ENCODE measurements at regions not wholly inside any gene's neighbourhood (a gene's known extent, or its start where the extent isn't known, plus 50 kb on each side); places are given as distances from the start of the nearest gene placed in this dataset.

DNA sequence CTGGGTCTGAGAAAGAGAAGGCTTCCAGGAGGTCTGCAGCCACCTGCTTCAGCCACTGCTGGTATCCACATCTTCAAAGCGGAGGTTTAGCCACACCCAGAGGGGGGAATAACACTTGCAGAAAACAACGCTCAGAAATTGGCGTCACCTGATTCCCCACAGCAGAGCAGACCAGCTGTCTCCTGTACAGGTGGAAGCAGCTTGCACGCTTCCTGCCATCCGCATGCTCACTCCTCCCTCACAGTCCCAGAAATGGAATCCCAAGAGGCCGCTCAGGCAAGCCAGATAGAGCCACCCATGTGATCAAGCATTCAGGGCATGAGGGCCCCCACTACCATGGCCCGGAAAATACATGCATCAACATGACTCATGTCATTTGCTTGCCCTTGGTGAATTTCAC, 112.2 kb upstream of the DIO3 start:
- Histone ChIP-seq H3K9me3 (ENCODE audit: low read length) (no peaks in the 10 kb centered on the region), H4K20me1 (ENCODE audit: insufficient read depth, low read length) (no peaks in the 10 kb centered on the region), H3K4me1 (ENCODE audit: insufficient read depth, low read length) (no peaks in the 10 kb centered on the region), H3K27me3 (ENCODE audit: control insufficient read depth in 1 of 2, insufficient read depth in 2 of 2, low read length in 2 of 2) (peaks cover 1 to 14% of the 10 kb centered on the region in 2 experiments; a peak in 2 of 5 replicates), H3K27ac (ENCODE audit: extremely low read length, insufficient read depth, low read length) (no peak overlapping the region), H3K36me3 (replicated peaks in 1 of 2; ENCODE audit: control insufficient read depth in 1 of 2, insufficient read depth in 2 of 2, low read length in 2 of 2) (no peaks in the 10 kb centered on the region), H3K4me3 (replicated peaks in 1 of 3; ENCODE audit: insufficient read depth in 1 of 3, low read depth in 2 of 3, low read length in 3 of 3) (no peak overlapping the region), H3K9ac (ENCODE audit: insufficient read depth, low read depth, low read length) (no peak overlapping the region), H3K4me2 (ENCODE audit: low read depth, low read length) (no peak overlapping the region), H2AFZ (ENCODE audit: low read length) (no peak overlapping the region), H3K79me2 (ENCODE audit: insufficient read depth, low read length) (no peaks in the 10 kb centered on the region)
- intact Hi-C loops (cut with micrococcal nuclease; ENCODE audit: unreplicated experiment) (no loop called here), in situ Hi-C loops (cut with HindIII; ENCODE audit: extremely low pct_ligation_motif_present, low pct_unique_long_range_greater_than_20kb) (no loop called here)
- POLR2A ChIA-PET: no interaction called here
- TF ChIP-seq GPN1 (CRISPR knock-in tag; IDR thresholded peaks at IDR 0.05; ENCODE audit: borderline replicate concordance): no peak
- no peak for TF ChIP-seq ATF7-NPFF (CRISPR knock-in tag; IDR thresholded peaks at IDR 0.05; ENCODE audit: low read depth)
- no peak for TF ChIP-seq ZNF766 (CRISPR knock-in tag; IDR thresholded peaks at IDR 0.05; ENCODE audit: borderline replicate concordance)
- no peak for TF ChIP-seq ZNF256 (CRISPR knock-in tag; conservative IDR thresholded peaks at IDR 0.05)
- no peak for TF ChIP-seq U2AF1 (optimal IDR thresholded peaks at IDR 0.05; ENCODE audit: low read depth, low read length)
- CTCF ChIA-PET (ENCODE audit: low intra/inter-chr PET ratio, low total read pairs): no interaction called here
- WGBS (ENCODE audit: low lambda C conversion rate): 73% methylated on average over 3 of the region's 7 CpGs
- no peak for DNase-seq (ENCODE audit: low spot score)
- BruUV-seq (replicated peaks): no TSS peak
- no peak for FAIRE-seq
- ATAC-seq: no peak

DNA sequence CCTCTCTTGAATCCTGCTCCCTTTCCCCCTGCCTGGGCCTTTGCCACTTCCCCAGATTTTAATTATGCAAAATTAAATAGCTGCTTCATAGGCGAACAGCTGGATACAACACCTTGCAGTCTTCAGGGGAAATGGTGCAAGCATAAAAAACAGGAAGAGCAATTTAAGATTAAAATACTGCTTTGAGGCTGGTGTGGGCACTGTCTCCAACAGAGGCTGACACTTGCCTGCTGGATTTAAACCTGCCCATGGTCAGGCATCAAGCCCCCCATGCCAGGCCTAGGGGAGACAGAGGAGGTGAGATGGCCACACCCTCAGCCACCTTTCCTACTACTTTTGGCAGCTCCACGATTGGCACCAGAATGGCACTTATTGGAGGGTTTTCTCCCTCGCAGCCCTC, 110.1 kb upstream of the DIO3 start:
- no peaks in the 10 kb centered on the region for H4K20me1 ChIP-seq (ENCODE audit: insufficient read depth, low read length)
- peaks cover 0 to 19% of the 10 kb centered on the region in 2 experiments; a peak in 2 of 5 replicates for H3K27me3 ChIP-seq (ENCODE audit: control insufficient read depth in 1 of 2, insufficient read depth in 2 of 2, low read length in 2 of 2)
- H2AFZ ChIP-seq (ENCODE audit: low read length): no peak overlapping the region
- no peak overlapping the region for H3K27ac ChIP-seq (ENCODE audit: extremely low read length, insufficient read depth, low read length)
- DNase-seq (ENCODE audit: low spot score): no peak
- CTCF ChIA-PET (ENCODE audit: low intra/inter-chr PET ratio, low total read pairs): no interaction called here
- intact Hi-C loops (cut with micrococcal nuclease; ENCODE audit: unreplicated experiment) (no loop called here), in situ Hi-C loops (cut with HindIII; ENCODE audit: extremely low pct_ligation_motif_present, low pct_unique_long_range_greater_than_20kb) (no loop called here)
- no peak for ATAC-seq
- no peaks in the 10 kb centered on the region for H3K36me3 ChIP-seq (replicated peaks in 1 of 2; ENCODE audit: control insufficient read depth in 1 of 2, insufficient read depth in 2 of 2, low read length in 2 of 2)
- no peaks in the 10 kb centered on the region for H3K4me1 ChIP-seq (ENCODE audit: insufficient read depth, low read length)
- POLR2A ChIA-PET: no interaction called here
- no peak overlapping the region for H3K4me3 ChIP-seq (replicated peaks in 1 of 3; ENCODE audit: insufficient read depth in 1 of 3, low read depth in 2 of 3, low read length in 3 of 3)
- FAIRE-seq: no peak
- BruUV-seq (replicated peaks): no TSS peak
- H3K9me3 ChIP-seq (ENCODE audit: low read length): no peaks in the 10 kb centered on the region
- H3K9ac ChIP-seq (ENCODE audit: insufficient read depth, low read depth, low read length): no peak overlapping the region
- WGBS (ENCODE audit: low lambda C conversion rate): 18% methylated on average over 3 of the region's 3 CpGs
- no peaks in the 10 kb centered on the region for H3K79me2 ChIP-seq (ENCODE audit: insufficient read depth, low read length)
- no peak overlapping the region for H3K4me2 ChIP-seq (ENCODE audit: low read depth, low read length)
- no peak for TF ChIP-seq RFXAP (CRISPR knock-in tag; IDR thresholded peaks at IDR 0.05; ENCODE audit: borderline replicate concordance)
- TF ChIP-seq, protein P1, sequence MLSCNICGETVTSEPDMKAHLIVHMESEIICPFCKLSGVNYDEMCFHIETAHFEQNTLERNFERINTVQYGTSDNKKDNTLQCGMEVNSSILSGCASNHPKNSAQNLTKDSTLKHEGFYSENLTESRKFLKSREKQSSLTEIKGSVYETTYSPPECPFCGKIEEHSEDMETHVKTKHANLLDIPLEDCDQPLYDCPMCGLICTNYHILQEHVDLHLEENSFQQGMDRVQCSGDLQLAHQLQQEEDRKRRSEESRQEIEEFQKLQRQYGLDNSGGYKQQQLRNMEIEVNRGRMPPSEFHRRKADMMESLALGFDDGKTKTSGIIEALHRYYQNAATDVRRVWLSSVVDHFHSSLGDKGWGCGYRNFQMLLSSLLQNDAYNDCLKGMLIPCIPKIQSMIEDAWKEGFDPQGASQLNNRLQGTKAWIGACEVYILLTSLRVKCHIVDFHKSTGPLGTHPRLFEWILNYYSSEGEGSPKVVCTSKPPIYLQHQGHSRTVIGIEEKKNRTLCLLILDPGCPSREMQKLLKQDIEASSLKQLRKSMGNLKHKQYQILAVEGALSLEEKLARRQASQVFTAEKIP (CRISPR knock-in tag; IDR thresholded peaks at IDR 0.05; ENCODE audit: borderline replicate concordance): no peak
- TF ChIP-seq RFXANK (CRISPR knock-in tag; IDR thresholded peaks at IDR 0.05): no peak
- no peak for TF ChIP-seq NONO (IDR thresholded peaks at IDR 0.05)
- no peak for TF ChIP-seq NONO (CRISPR knock-in tag; conservative IDR thresholded peaks at IDR 0.05)
- TF ChIP-seq, protein P2, sequence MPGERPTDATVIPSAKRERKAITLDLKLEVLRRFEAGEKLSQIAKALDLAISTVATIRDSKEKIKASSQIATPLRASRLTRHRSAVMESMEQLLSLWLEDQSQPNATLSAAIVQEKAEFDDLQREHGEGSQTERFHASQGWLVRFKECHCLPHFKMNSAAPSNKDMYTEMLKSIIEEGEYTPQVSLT (CRISPR knock-in tag; IDR thresholded peaks at IDR 0.05; ENCODE audit: borderline replicate concordance, low read depth): no peak
